Trophoblast cell (in vitro differentiated cells and primary cell): ENCODE measurements at regions not wholly inside any gene's neighbourhood (a gene's known extent, or its start where the extent isn't known, plus 50 kb on each side); places are given as distances from the start of the nearest gene placed in this dataset.

ENCODE experiments used
- DNase-seq, 2 donors: peaks; one replicate each; pipeline ENCODE4 v3.0.0-alpha.2; 2016
- H2AFZ ChIP-seq: 2 replicates; pipeline ENCODE4 v1.6.1; 2013; ENCODE audit warnings: low read length, moderate library complexity, mild to moderate bottlenecking; ENCODE audit not compliant: insufficient read depth, poor library complexity
- H2AK5ac ChIP-seq: 2 replicates; pipeline ENCODE4 v1.6.1; 2013; ENCODE audit warnings: mild to moderate bottlenecking, low read length
- H2BK120ac ChIP-seq: 2 replicates; pipeline ENCODE4 v1.6.1; 2013; ENCODE audit warnings: low read length, mild to moderate bottlenecking, moderate library complexity; ENCODE audit not compliant: insufficient read depth, poor library complexity
- H2BK12ac ChIP-seq: 2 replicates; pipeline ENCODE4 v1.6.1; 2013; ENCODE audit warnings: mild to moderate bottlenecking, low read length, moderate library complexity
- H2BK5ac ChIP-seq: 2 replicates; pipeline ENCODE4 v1.6.1; 2013; ENCODE audit warnings: low read length, low read depth, moderate library complexity, mild to moderate bottlenecking; ENCODE audit not compliant: poor library complexity
- H3K14ac ChIP-seq: 2 replicates; pipeline ENCODE4 v1.6.1; 2013; ENCODE audit warnings: mild to moderate bottlenecking, low read length
- H3K18ac ChIP-seq: 2 replicates; pipeline ENCODE4 v1.6.1; 2013; ENCODE audit warnings: mild to moderate bottlenecking, low read length
- H3K23ac ChIP-seq: 2 replicates; pipeline ENCODE4 v1.6.1; 2013; ENCODE audit warnings: low read length
- H3K27ac ChIP-seq: 2 replicates; pipeline ENCODE4 v1.5.1; 2013; ENCODE audit warnings: low read depth, mild to moderate bottlenecking, inconsistent platforms, low read length, moderate library complexity
- H3K27me3 ChIP-seq: 2 replicates; pipeline ENCODE4 v1.6.1; 2013; ENCODE audit warnings: inconsistent platforms, mild to moderate bottlenecking, low read length, moderate library complexity; ENCODE audit not compliant: insufficient read depth
- H3K36me3 ChIP-seq, 2 experiments: 1 replicate in 1 of 2; 2 replicates in 1 of 2; pipeline ENCODE4 v1.6.1; 2013; ENCODE audit warnings: low read length in 2 of 2, mild to moderate bottlenecking in 2 of 2, moderate library complexity in 1 of 2; ENCODE audit not compliant: insufficient read depth in 2 of 2, control insufficient read depth in 1 of 2
- H3K4ac ChIP-seq: 2 replicates; pipeline ENCODE4 v1.6.1; 2013; ENCODE audit warnings: low read depth, mild to moderate bottlenecking, low read length, moderate library complexity
- H3K4me1 ChIP-seq, 2 experiments: 1 replicate in 1 of 2; 2 replicates in 1 of 2; pipeline ENCODE4 v1.6.1; 2013; ENCODE audit warnings: low read length in 2 of 2, mild to moderate bottlenecking in 2 of 2, moderate library complexity in 1 of 2; ENCODE audit not compliant: insufficient read depth in 2 of 2, control insufficient read depth in 1 of 2
- H3K4me2 ChIP-seq: 2 replicates; pipeline ENCODE4 v1.6.1; 2013; ENCODE audit warnings: inconsistent platforms, mild to moderate bottlenecking, low read length, moderate library complexity
- H3K4me3 ChIP-seq: 2 replicates; pipeline ENCODE4 v1.5.1; 2013; ENCODE audit warnings: mild to moderate bottlenecking, low read depth, low read length, inconsistent platforms
- H3K79me1 ChIP-seq: one replicate; pipeline ENCODE4 v1.6.1; 2013; ENCODE audit warnings: low read length
- H3K79me2 ChIP-seq: 2 replicates; pipeline ENCODE4 v1.6.1; 2013; ENCODE audit warnings: low read length, mild to moderate bottlenecking; ENCODE audit not compliant: control insufficient read depth, insufficient read depth, poor library complexity
- H3K9ac ChIP-seq: 2 replicates; pipeline ENCODE4 v1.6.1; 2013; ENCODE audit warnings: mild to moderate bottlenecking, low read length
- H3K9me3 ChIP-seq: 2 replicates; pipeline ENCODE4 v1.6.1; 2013; ENCODE audit warnings: low read depth, mild to moderate bottlenecking, control low read depth, inconsistent platforms, low read length; ENCODE audit not compliant: insufficient read depth
- H4K12ac ChIP-seq: 2 replicates; pipeline ENCODE4 v1.6.1; 2013; ENCODE audit warnings: low read depth, mild to moderate bottlenecking, low read length, moderate library complexity
- H4K8ac ChIP-seq: 2 replicates; pipeline ENCODE4 v1.6.1; 2013; ENCODE audit warnings: low read depth, mild to moderate bottlenecking, low read length, moderate library complexity
- H4K91ac ChIP-seq: one replicate; pipeline ENCODE4 v1.6.1; 2013; ENCODE audit warnings: low read depth, mild to moderate bottlenecking, low read length, moderate library complexity
- whole genome bisulfite sequencing: extraction: QIAGEN DNeasy Blood & Tissue Kit; methylation state at CpG from one replicate; pipeline ENCODE4 v1.1.7; 2013; ENCODE audit warnings: missing lambda C conversion rate; ENCODE audit not compliant: insufficient read length, insufficient coverage; ENCODE audit errors: extremely low coverage; 5-methylcytosine and 5-hydroxymethylcytosine counted together

- no peak overlapping the region for H2BK120ac ChIP-seq
- H3K36me3 ChIP-seq = no peaks in the 10 kb centered on the region
Observed at GRCh38 chr18:27662537-27662936, 477.4 kb upstream of the CHST9 start.

GRCh38 chr18:27661320-27662018 lies 476.4 kb upstream of the CHST9 start:
- H4K91ac ChIP-seq = no peak overlapping the region
- no peak overlapping the region for H3K9ac ChIP-seq
- H2BK120ac ChIP-seq = no peak overlapping the region
- no peak overlapping the region for H3K18ac ChIP-seq
- H3K4me2 ChIP-seq = no peak overlapping the region
- no peaks in the 10 kb centered on the region for H3K79me2 ChIP-seq
- H2AK5ac ChIP-seq = no peak overlapping the region
- H3K14ac ChIP-seq = no peak overlapping the region
- H2BK5ac ChIP-seq = no peak overlapping the region
- no peaks in the 10 kb centered on the region for H3K36me3 ChIP-seq
- H3K27me3 ChIP-seq = no peaks in the 10 kb centered on the region
- WGBS = no CpG with 5 or more reads among the region's 8 CpGs
- H3K4ac ChIP-seq = no peak overlapping the region
- no peak overlapping the region for H3K23ac ChIP-seq
- DNase-seq = no peak
- no peak overlapping the region for H4K8ac ChIP-seq
- no peak overlapping the region for H3K27ac ChIP-seq
- H3K9me3 ChIP-seq = no peaks in the 10 kb centered on the region
- no peak overlapping the region for H4K12ac ChIP-seq
- no peak overlapping the region for H2AFZ ChIP-seq
- H2BK12ac ChIP-seq = no peak overlapping the region
- H3K4me1 ChIP-seq = no peaks in the 10 kb centered on the region
- no peaks in the 10 kb centered on the region for H3K79me1 ChIP-seq
- H3K4me3 ChIP-seq = no peak overlapping the region

More at GRCh38 chr18:27662537-27662936, 477.4 kb upstream of the CHST9 start:
- no peaks in the 10 kb centered on the region for H3K79me2 ChIP-seq
- no peaks in the 10 kb centered on the region for H3K4me1 ChIP-seq
- no peak overlapping the region for H2BK5ac ChIP-seq
- no peak overlapping the region for H4K91ac ChIP-seq
- no peak overlapping the region for H3K23ac ChIP-seq
- H3K27ac ChIP-seq = no peak overlapping the region
- no peak overlapping the region for H3K18ac ChIP-seq
- DNase-seq = no peak
- H3K14ac ChIP-seq = no peak overlapping the region
- H4K12ac ChIP-seq = no peak overlapping the region
- no peak overlapping the region for H3K9ac ChIP-seq
- no peak overlapping the region for H2BK12ac ChIP-seq
- no peak overlapping the region for H3K4me2 ChIP-seq
- no peaks in the 10 kb centered on the region for H3K9me3 ChIP-seq
- no peaks in the 10 kb centered on the region for H3K79me1 ChIP-seq
- no peak overlapping the region for H2AFZ ChIP-seq
- H4K8ac ChIP-seq = no peak overlapping the region
- no peak overlapping the region for H3K4ac ChIP-seq
- H3K4me3 ChIP-seq = no peak overlapping the region
- H2AK5ac ChIP-seq = no peak overlapping the region
- H3K27me3 ChIP-seq = no peaks in the 10 kb centered on the region

- H3K4ac ChIP-seq = no peak overlapping the region
- no peak overlapping the region for H4K8ac ChIP-seq
- no peaks in the 10 kb centered on the region for H3K27me3 ChIP-seq
- H3K4me3 ChIP-seq = no peak overlapping the region
- no peak overlapping the region for H3K14ac ChIP-seq
- no CpG with 5 or more reads among the region's 3 CpGs for WGBS
- no peak overlapping the region for H2BK120ac ChIP-seq
- H3K27ac ChIP-seq = no peak overlapping the region
- no peak for DNase-seq
- no peak overlapping the region for H2BK5ac ChIP-seq
- H3K4me1 ChIP-seq = no peaks in the 10 kb centered on the region
- H3K9me3 ChIP-seq = no peaks in the 10 kb centered on the region
- no peak overlapping the region for H4K91ac ChIP-seq
- H3K9ac ChIP-seq = no peak overlapping the region
- no peak overlapping the region for H3K23ac ChIP-seq
- no peak overlapping the region for H3K4me2 ChIP-seq
- no peak overlapping the region for H2BK12ac ChIP-seq
- no peaks in the 10 kb centered on the region for H3K36me3 ChIP-seq
- no peak overlapping the region for H2AK5ac ChIP-seq
- H3K18ac ChIP-seq = no peak overlapping the region
- no peak overlapping the region for H4K12ac ChIP-seq
- no peaks in the 10 kb centered on the region for H3K79me1 ChIP-seq
- no peak overlapping the region for H2AFZ ChIP-seq
- no peaks in the 10 kb centered on the region for H3K79me2 ChIP-seq
Observed at GRCh38 chr18:27656905-27657304, 471.8 kb upstream of the CHST9 start.

- Histone ChIP-seq H3K4me3 (no peak overlapping the region), H2BK5ac (no peak overlapping the region), H2AFZ (no peak overlapping the region), H3K9me3 (no peaks in the 10 kb centered on the region), H4K91ac (no peak overlapping the region), H3K79me2 (no peaks in the 10 kb centered on the region), H3K4me2 (no peak overlapping the region), H4K8ac (no peak overlapping the region), H3K14ac (no peak overlapping the region), H3K23ac (no peak overlapping the region), H3K27me3 (no peaks in the 10 kb centered on the region), H2AK5ac (no peak overlapping the region), H3K9ac (no peak overlapping the region), H4K12ac (no peak overlapping the region), H3K4me1 (no peaks in the 10 kb centered on the region), H2BK12ac (no peak overlapping the region), H3K4ac (no peak overlapping the region), H3K36me3 (no peaks in the 10 kb centered on the region), H3K79me1 (no peaks in the 10 kb centered on the region), H3K27ac (no peak overlapping the region), H2BK120ac (no peak overlapping the region), H3K18ac (no peak overlapping the region)
- no CpG with 5 or more reads among the region's 5 CpGs for WGBS
- DNase-seq = no peak
Observed at GRCh38 chr18:27656167-27656778, 471.2 kb upstream of the CHST9 start.
